ENCODE measurements at regions not wholly inside any gene's neighbourhood (a gene's known extent, or its start where the extent isn't known, plus 50 kb on each side); places are given as distances from the start of the nearest gene placed in this dataset.

DNA sequence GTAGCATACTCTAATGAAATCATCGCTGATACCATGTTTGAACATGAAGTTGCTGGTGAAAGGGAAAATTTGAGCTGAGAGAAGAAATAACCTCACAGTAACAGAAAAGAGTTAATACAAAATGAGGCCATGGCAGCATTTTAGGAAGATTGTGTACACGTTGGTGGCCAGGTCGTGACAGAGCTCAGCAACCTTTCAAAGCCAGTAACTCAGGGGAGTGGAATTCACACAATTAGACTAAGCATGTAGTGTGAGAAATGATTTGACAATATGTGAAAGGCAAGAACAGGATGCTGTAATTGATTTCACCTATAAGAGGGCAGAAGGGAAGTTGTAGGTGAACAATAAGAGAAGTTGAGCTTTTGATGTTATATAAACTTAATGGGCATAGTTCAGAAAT, 246.3 kb downstream of the OGFRL1 start:
- no peak overlapping the region for H3K4me3 Mint-ChIP-seq
- no peaks in the 10 kb centered on the region for H3K9me3 Mint-ChIP-seq
- H3K4me1 Mint-ChIP-seq = no peaks in the 10 kb centered on the region
- no peaks in the 10 kb centered on the region for H3K27me3 Mint-ChIP-seq (ENCODE audit: low read depth)
- TF ChIP-seq CTCF (IDR thresholded peaks at IDR 0.05; ENCODE audit: unreplicated experiment in 3 of 3) = no peak
- no peak overlapping the region for H3K27ac Mint-ChIP-seq
- H3K36me3 Mint-ChIP-seq (ENCODE audit: low read depth) = no peaks in the 10 kb centered on the region

GRCh38 chr6:71537717-71538116, 249.1 kb downstream of the OGFRL1 start:
- H3K9me3 Mint-ChIP-seq = no peaks in the 10 kb centered on the region
- no peak overlapping the region for H3K27ac Mint-ChIP-seq
- no peaks in the 10 kb centered on the region for H3K4me1 Mint-ChIP-seq
- no peaks in the 10 kb centered on the region for H3K27me3 Mint-ChIP-seq (ENCODE audit: low read depth)
- no peak overlapping the region for H3K4me3 Mint-ChIP-seq
- no peaks in the 10 kb centered on the region for H3K36me3 Mint-ChIP-seq (ENCODE audit: low read depth)
- TF ChIP-seq CTCF (IDR thresholded peaks at IDR 0.05; ENCODE audit: unreplicated experiment in 3 of 3) = no peak

DNA sequence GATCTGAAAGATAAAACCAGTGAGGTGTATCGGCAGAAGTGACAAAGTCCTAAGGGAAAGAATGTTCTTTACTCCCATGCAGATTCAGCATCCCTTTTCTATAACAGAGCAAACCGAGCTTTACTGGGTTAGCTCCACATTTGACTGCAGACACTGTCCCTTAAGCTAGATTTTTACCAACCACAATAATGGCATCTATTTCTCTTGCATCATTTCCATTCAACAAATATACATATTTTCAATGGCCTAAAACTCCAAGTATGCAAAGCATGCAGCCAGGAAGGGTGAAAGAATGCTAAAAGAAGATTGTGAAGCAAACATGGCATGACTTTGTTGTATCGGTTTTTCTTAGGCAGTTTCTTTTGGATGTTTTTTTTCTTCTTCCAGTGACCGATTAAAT, 255.4 kb downstream of the OGFRL1 start:
- Mint-ChIP-seq H3K4me1 (no peaks in the 10 kb centered on the region), H3K36me3 (ENCODE audit: low read depth) (no peaks in the 10 kb centered on the region), H3K4me3 (no peak overlapping the region), H3K9me3 (no peaks in the 10 kb centered on the region), H3K27ac (no peak overlapping the region), H3K27me3 (ENCODE audit: low read depth) (no peaks in the 10 kb centered on the region)
- no peak for TF ChIP-seq CTCF (IDR thresholded peaks at IDR 0.05; ENCODE audit: unreplicated experiment in 3 of 3)

DNA sequence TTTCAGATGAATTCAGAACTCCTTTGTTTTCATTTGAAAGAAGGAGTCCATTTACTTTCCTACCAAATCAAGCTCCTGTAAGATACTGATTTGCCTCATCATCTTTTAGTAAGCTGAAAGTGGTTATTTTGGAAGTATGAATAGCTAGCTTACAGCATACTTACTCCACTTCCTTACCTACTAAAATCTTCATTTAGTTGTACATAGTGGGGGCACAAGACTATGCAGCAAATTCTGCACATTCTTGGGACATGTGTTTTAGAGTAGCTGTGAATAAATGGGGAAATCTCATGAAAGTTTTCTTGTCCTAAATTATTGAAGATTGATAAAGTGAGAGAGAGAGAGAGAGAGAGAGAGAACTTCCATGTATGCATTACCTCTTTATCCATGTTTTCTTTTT, 256.3 kb downstream of the OGFRL1 start:
- no peaks in the 10 kb centered on the region for H3K4me1 Mint-ChIP-seq
- no peaks in the 10 kb centered on the region for H3K27me3 Mint-ChIP-seq (ENCODE audit: low read depth)
- H3K4me3 Mint-ChIP-seq = no peak overlapping the region
- no peak overlapping the region for H3K27ac Mint-ChIP-seq
- H3K9me3 Mint-ChIP-seq = peaks cover under 1% of the 10 kb centered on the region
- TF ChIP-seq CTCF (IDR thresholded peaks at IDR 0.05; ENCODE audit: unreplicated experiment in 3 of 3) = no peak
- no peaks in the 10 kb centered on the region for H3K36me3 Mint-ChIP-seq (ENCODE audit: low read depth)

DNA sequence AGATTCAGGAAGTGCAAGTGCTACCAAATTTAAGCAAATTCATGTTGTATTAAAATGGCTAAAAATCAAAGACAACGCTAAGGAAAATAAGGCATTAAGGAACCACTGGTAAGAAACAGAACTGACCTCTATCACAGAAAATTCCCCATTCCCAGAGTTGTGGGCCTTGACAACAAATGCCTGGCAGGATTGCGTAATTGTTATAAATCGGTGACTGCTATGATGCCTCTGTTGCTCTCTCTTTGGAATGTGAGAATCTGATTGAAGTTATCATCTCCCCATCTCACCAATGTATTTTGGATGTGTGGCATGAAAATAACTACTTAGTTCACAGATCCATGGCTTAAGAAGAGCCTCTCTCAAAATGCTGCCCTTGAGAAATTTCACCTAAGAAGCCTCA, 257.3 kb downstream of the OGFRL1 start:
- TF ChIP-seq CTCF (IDR thresholded peaks at IDR 0.05; ENCODE audit: unreplicated experiment in 3 of 3) = no peak
- Mint-ChIP-seq H3K9me3 (peaks cover 2% of the 10 kb centered on the region), H3K36me3 (ENCODE audit: low read depth) (no peaks in the 10 kb centered on the region), H3K27me3 (ENCODE audit: low read depth) (no peaks in the 10 kb centered on the region), H3K4me3 (no peak overlapping the region), H3K4me1 (no peaks in the 10 kb centered on the region), H3K27ac (no peak overlapping the region)

- H3K4me1 Mint-ChIP-seq = no peaks in the 10 kb centered on the region
- H3K27ac Mint-ChIP-seq = no peak overlapping the region
- no peaks in the 10 kb centered on the region for H3K27me3 Mint-ChIP-seq (ENCODE audit: low read depth)
- H3K36me3 Mint-ChIP-seq (ENCODE audit: low read depth) = peaks cover 4% of the 10 kb centered on the region
- no peak overlapping the region for H3K4me3 Mint-ChIP-seq
- no peak for TF ChIP-seq CTCF (IDR thresholded peaks at IDR 0.05; ENCODE audit: unreplicated experiment in 3 of 3)
- H3K9me3 Mint-ChIP-seq = peaks cover 30% of the 10 kb centered on the region
Observed at GRCh38 chr6:71551798-71552197, 263.2 kb downstream of the OGFRL1 start.
